Muscle of back (tissue), 3 donors: ENCODE measurements at regions not wholly inside any gene's neighbourhood (a gene's known extent, or its start where the extent isn't known, plus 50 kb on each side); places are given as distances from the start of the nearest gene placed in this dataset.
A peak's percentile ranks its signal among the peaks of the same experiment; 100 is the strongest.
"Not testable (repeated sequence)": the region's sequence is repeated elsewhere in the genome, so short reads cannot be mapped to it uniquely, and the experiment has no call there.

ENCODE experiments used
- DNase-seq, 3 donors: peaks; one replicate each; pipeline versions ENCODE4 v3.0.0 to v3.0.0-alpha.2; 2013

DNA sequence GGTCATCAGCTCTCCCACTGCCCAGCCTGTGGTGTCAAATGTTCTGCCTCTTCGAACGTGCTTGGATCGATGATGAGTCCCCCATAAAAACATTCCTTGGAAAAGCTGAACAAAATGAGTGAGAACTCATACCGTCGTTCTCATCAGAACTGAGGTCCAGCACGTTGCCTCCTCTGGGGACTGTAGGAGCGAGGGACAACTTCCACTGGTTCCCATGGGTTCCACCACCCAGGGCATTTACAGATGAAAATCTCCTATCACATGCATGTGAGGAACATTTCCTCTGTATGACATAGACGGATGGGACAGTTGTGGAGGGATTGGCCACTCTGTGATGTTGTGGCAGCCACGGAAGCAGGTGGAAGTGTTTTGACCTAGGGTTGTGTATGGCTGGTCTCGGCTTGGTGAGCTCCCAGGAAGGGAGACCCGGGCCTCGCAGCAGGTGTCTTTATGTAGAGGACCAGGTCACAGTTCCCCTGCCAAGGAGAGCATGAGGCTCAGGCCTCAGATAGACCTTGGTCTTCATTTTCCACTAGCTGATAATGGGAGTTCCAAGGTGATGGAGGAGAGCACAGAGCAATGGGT, 113.0 kb downstream of the SNRPN start:
- no peak for DNase-seq

DNA sequence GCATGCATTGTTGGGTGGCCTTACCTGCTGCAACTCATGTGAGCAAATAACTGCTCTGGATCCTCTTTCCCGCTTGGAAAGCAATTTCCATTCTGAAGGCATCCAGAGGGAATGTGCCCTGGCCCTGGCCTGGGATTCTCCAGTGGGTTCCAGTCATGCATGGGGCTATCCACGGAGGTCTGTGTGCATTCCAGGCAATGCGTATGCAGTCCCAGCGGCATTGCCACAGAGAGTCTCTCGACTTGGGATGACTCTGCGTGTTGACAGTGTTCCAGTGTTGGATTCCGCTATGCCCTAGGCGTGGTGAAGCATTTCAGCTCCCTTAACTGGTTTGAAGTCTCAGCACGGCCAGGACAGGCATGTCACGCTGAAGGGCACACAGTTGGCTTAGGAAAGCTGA, 113.9 kb downstream of the SNRPN start:
- no peak for DNase-seq

GRCh38 chr15:25070353-25070963, 115.7 kb downstream of the SNRPN start:
- no peak for DNase-seq

GRCh38 chr15:25072857-25073476, 118.2 kb downstream of the SNRPN start:
- DNase-seq = no peak

DNA sequence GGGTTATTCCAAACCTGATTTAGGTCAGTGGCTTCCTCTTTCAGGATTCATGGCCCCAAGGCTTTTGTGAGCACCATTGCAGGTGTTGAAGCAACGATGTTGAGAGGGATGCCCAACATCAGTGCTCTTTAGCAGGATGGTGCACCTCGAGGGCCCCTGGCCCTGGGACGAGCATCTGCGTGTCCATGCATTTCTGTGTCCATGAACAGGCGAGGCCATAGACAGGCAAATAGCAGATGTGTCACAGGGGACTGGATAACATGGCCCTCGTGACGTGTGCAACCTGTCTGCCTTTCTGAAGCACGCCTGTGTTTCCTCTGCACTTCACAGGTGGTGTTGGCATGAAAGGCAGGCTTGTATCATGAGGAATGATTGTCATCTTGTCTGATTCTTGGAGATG, 132.3 kb downstream of the SNRPN start:
- no peak for DNase-seq

DNA sequence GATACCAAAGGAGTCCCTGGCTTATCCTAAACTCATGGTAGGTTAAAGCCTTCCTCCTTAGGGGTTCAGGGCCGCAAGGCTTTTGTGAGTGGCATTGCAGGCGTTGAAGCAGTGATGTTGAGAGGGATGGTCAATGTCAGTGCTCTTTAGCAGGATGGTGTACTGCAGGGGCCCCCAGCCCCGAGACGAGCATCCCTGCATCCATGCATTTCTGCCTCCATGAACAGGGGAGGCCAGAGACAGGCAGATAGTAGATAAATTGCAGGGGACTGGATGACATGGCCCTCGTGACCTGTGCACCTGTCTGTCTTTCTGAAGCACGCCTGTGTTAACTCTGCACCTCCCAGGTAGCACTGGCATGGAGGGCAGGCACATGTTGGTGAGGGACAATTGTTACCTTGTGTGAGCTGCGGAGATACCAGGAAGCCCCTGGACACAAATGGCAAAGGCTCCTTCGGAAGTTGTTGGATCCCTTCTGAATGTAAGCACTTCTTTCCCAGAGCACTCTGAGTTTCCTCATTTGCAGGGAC, 133.5 kb downstream of the SNRPN start:
- no peak for DNase-seq

DNA sequence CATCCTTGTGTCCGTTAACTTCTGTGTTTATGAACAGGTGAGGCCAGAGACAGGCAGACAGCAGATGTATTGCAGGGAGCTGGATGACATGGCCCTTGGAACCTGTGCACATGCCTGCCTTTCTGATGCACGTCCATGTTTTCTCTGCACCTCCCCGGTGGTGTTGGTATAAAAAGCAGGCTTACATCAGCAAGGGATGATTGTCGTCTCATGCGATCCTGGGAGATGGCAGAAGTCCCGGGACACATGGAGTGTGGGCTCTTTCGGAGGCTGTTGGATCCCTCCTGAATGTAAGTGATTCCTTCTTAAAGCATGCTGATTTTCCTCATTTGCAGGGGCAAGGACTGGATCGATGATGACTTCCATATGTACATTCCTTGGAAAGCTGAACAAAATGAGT, 134.8 kb downstream of the SNRPN start:
- no peak for DNase-seq

DNA sequence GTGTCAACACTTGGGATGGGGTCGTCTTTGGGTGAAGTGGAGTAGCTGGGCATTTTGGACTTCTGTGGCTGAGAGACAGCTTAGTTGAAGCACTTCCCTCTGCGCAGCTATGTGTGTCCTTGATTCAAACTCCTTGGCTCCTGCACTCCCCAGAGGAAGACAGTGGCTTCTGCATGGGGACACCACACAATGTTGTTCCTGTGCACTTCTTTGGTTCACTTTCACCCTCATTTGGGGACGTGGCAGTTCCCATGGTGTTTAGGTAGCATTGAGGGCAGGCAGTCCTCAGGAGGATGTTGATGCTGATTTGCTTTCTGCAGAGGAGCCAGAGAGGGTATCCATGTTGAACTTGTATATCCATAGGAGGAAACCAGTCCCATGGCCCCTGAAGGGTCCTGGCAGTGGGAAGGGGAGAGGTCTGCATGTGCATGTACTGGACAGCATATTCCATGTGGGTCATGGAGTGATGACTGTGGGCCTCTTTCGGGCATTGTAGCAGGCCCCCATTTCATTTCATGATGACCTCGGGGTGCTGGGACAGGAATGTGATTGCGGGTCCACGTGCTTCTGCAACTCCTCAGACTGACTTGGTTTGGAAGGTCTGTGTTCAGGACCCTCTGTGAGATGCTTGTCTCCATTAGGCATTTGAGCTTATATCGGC, 135.4 kb downstream of the SNRPN start:
- DNase-seq = no peak

DNA sequence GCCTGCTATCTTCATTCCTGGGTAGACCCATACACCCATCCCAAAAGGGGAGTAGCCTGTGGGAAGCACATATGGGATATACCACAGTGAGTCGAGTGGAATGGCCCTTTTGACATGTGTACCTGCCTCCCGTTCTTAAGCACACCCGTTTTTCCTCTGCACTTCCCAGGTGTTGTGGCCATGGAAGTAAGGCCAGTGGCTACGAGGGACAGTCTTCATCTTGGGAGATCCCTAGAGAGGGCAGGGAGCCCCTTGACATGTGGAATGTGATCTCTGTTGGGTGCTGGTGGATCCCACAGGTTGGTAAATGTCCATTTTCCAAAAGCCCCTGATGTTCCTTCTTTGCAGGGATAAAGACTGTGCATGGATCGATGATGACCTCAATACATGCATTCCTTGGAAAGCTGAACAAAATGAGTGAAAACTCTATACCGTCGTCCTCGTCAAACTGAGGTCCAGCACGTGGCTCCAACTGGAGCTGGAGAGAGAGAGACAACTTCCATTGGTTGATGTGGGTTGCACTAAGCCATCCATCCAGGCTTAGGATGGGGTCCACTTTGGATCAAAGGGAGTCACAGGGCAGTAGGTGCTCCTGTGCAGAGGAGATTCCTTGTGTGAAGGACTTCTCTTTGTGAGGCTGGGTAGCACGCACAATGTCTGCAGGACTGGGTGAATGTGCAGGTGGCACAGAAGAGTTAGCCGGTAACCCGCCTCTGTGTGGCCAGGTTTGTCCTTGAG, 136.8 kb downstream of the SNRPN start:
- DNase-seq = no peak

- no peak for DNase-seq
These were observed 137.9 kb downstream of the SNRPN start for GRCh38 chr15:25092661-25093060.

DNA sequence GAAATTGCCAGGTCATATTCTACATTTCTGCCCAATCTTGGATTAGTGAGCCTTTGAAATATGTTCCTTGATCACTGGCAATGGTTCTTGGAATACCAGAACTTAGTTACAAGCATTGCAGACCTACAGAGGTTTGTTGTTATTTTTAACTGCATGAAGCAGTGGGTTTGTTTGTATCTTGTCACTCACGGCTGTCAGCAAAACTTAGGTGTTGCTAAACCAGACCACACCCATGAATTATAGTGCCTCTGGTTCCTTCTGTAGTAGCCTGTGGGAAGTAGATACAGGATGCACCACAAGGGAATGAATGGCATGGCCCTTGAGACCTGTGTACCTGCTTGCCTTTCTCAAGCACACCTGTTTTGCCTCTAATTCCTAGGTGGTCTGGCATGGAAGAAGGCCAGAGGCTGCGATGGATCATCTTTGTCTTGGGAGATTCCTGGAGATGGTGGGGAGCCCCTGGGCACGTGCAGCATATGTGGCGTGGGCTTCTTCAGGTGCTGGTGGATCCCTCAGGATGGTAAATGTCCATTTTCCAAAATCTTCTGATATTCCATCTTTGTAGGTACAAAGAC, 138.8 kb downstream of the SNRPN start:
- no peak for DNase-seq

DNA sequence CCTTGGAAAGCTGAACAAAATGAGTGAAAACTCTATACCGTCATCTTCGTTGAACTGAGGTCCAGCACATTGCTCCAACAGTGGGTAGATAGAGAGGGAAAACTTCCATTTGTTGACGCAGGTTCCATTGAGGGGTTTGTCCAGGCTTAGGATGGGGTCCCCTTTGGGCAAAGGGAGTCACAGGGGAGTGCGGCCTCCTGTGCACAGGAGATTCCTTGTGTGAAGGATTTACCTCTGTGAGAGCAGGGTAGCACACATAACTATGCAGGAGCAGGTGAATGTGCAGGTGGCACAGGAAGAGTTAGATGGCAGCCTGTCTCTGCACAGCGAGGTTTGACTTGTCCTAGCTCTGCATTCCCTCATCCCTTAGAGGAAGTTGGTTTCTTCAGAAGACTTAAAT, 139.3 kb downstream of the SNRPN start:
- no peak for DNase-seq

DNA sequence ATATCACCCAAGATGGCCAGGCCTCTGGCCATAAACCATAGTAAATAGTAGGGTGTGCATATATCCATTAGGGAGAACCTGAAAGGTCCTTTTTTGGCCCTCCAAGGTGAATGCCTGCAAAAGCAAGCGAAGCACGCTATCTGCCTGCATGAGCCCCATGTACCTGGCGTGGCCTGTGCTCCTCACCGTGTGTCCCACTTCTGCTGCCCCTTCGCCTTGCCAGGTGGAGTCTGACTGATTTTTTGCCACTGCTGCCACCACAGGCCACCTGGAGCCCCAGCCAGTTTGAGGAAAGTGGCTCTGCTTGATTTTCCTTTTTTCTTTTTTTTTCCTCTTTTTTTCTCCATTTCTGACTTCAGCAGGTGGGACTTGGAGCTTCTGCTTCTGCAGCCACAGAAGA, 139.7 kb downstream of the SNRPN start:
- DNase-seq = no peak

- peak in 1 of 3 donors; percentile 0 for DNase-seq
These were observed 140.4 kb downstream of the SNRPN start for GRCh38 chr15:25095179-25095578.

GRCh38 chr15:25099966-25100365, 145.2 kb downstream of the SNRPN start:
- DNase-seq = not testable (repeated sequence)

DNA sequence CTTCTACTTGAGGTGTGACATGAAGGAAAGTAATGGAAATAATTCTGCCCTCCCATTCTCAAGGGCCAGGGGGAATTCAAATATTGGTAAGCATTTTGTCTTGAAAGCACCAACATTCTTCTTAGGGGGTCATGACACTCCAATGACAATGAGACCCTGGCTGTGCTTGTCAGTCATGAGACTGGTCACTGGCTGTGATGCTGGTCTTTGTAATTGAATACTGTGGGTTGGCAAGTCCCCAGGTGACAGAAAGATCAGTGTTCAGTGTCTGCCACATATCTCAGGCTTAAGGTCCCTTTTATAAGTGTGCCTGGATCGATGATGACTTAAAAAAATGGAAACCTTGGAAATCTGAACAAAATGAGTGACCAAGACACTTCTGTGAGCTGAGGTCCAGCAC, 151.4 kb downstream of the SNRPN start:
- peak in 2 of 3 donors; percentile 1 to 7 for DNase-seq

- no peak for DNase-seq
These were observed 179.0 kb downstream of the SNRPN start for GRCh38 chr15:25133804-25134203.

DNA sequence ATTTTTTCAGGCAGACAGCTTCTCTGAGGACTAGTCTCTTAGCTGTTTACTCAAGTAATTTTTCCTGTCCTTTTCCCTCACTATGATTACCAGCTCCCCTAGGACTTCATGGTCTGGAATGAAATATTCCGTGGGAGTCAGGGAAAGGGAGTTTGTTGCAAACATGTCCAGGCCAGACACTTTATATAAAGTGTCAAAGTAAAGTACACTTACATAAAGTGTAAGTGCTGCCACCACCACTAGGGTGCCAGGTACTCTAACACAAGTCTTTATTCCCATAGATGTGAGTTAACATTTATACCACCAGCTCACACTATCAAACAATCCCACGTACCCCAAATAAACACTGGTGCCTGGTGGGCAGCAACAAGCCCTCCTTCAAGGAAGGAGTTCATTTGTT, 179.8 kb downstream of the SNRPN start:
- DNase-seq = no peak

DNA sequence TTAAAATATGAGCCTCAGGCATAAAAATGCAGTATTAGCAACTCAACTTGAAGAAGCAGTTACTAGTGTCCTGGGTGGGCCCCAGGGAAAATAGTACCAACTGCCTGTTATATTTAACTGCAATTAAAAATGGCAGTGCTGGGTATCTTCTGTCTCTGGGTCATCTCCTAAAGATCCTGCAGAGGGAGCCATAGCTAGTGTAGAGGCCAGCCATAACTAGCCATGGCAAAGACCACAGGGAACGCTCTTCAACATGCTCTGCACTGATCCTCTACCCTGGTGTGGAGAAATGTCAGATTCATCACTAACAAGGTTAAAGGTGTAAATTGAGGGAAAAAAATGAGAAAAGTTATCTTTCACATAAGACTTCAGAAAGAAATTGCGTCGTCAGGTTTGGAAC, 181.3 kb downstream of the SNRPN start:
- no peak for DNase-seq

GRCh38 chr15:25137013-25137412, 182.2 kb downstream of the SNRPN start:
- no peak for DNase-seq

- no peak for DNase-seq
These were observed 214.5 kb downstream of the SNRPN start for GRCh38 chr15:25169318-25169717.
